ENCODE measurements at regions not wholly inside any gene's neighbourhood (a gene's known extent, or its start where the extent isn't known, plus 50 kb on each side); places are given as distances from the start of the nearest gene placed in this dataset.

- no peak overlapping the region for H2AFZ ChIP-seq (ENCODE audit: insufficient read depth, low read depth, low read length, poor library complexity, severe bottlenecking)
- no peak overlapping the region for H3K4me3 ChIP-seq (ENCODE audit: control extremely low read depth in 1 of 5, extremely low read depth in 1 of 5, insufficient read depth in 1 of 5, low read depth in 2 of 5, low read length in 4 of 5)
- ChIA-PET CTCF (no interaction called here), POLR2A (no interaction called here)
- H3K4me2 ChIP-seq (replicated peaks; ENCODE audit: low read depth, low read length, poor library complexity, severe bottlenecking) = no peak overlapping the region
- intact Hi-C loops (cut with micrococcal nuclease) = no loop called here
- no peaks in the 10 kb centered on the region for H3K4me1 ChIP-seq (ENCODE audit: control insufficient read depth in 2 of 2, insufficient read depth in 2 of 2, low read length in 2 of 2)
- TF ChIP-seq CTCF (IDR thresholded peaks at IDR 0.05) (no peak), EZH2 (IDR thresholded peaks at IDR 0.05; ENCODE audit: borderline replicate concordance, insufficient read depth, low read depth, low read length, poor library complexity, severe bottlenecking) (no peak)
- H3K79me2 ChIP-seq (ENCODE audit: control insufficient read depth, insufficient read depth, low read length) = no peaks in the 10 kb centered on the region
- H3K27ac ChIP-seq (ENCODE audit: low read length in 2 of 2) = no peak overlapping the region
- H3K27ac Mint-ChIP-seq = no peak overlapping the region
- no peak overlapping the region for H3K9ac ChIP-seq (ENCODE audit: low read length)
- no peaks in the 10 kb centered on the region for H3K36me3 ChIP-seq (replicated peaks in 1 of 2; ENCODE audit: control extremely low read depth in 1 of 2, control insufficient read depth in 1 of 2, extremely low read depth in 1 of 2, insufficient read depth in 2 of 2, low read length in 1 of 2)
- no peaks in the 10 kb centered on the region for H3K4me1 Mint-ChIP-seq
- ATAC-seq (ENCODE audit: low read depth) (no peak), DNase-seq (no peak)
- H3K9me3 ChIP-seq (ENCODE audit: control extremely low read depth in 1 of 3, control insufficient read depth in 2 of 3, insufficient read depth in 1 of 3, low read length in 2 of 3) = peaks cover 0 to 3% (median 0%) of the 10 kb centered on the region in 3 donors
- H3K27me3 ChIP-seq (replicated peaks in 1 of 4; ENCODE audit: control extremely low read depth in 1 of 4, control insufficient read depth in 3 of 4, insufficient read depth in 4 of 4, low read length in 3 of 4) = no peaks in the 10 kb centered on the region
- H3K4me3 Mint-ChIP-seq = no peak overlapping the region
- H3K9me3 Mint-ChIP-seq (ENCODE audit: insufficient read depth) = peaks cover 3% of the 10 kb centered on the region
- 71% methylated on average over 1 of the region's 3 CpGs for WGBS (ENCODE audit: insufficient coverage)
- no peaks in the 10 kb centered on the region for H3K27me3 Mint-ChIP-seq
- no peaks in the 10 kb centered on the region for H4K20me1 ChIP-seq (ENCODE audit: control insufficient read depth, insufficient read depth, low read length, poor library complexity, severe bottlenecking)
These were observed 286.3 kb upstream of the TMEFF2 start for GRCh38 chr2:192480984-192481383.

- H3K4me3 ChIP-seq (ENCODE audit: control extremely low read depth in 1 of 5, extremely low read depth in 1 of 5, insufficient read depth in 1 of 5, low read depth in 2 of 5, low read length in 4 of 5) = no peak overlapping the region
- no peaks in the 10 kb centered on the region for H3K27me3 Mint-ChIP-seq
- no peaks in the 10 kb centered on the region for H3K4me1 Mint-ChIP-seq
- H3K27me3 ChIP-seq (replicated peaks in 1 of 4; ENCODE audit: control extremely low read depth in 1 of 4, control insufficient read depth in 3 of 4, insufficient read depth in 4 of 4, low read length in 3 of 4) = no peaks in the 10 kb centered on the region
- WGBS (ENCODE audit: insufficient coverage) = 0% methylated on average over 1 of the region's 1 CpG
- H3K4me3 Mint-ChIP-seq = no peak overlapping the region
- no peak overlapping the region for H3K9ac ChIP-seq (ENCODE audit: low read length)
- ChIA-PET POLR2A (no interaction called here), CTCF (no interaction called here)
- DNase-seq (no peak), ATAC-seq (ENCODE audit: low read depth) (no peak)
- no peaks in the 10 kb centered on the region for H3K9me3 Mint-ChIP-seq (ENCODE audit: insufficient read depth)
- no peak for TF ChIP-seq EZH2 (IDR thresholded peaks at IDR 0.05; ENCODE audit: borderline replicate concordance, insufficient read depth, low read depth, low read length, poor library complexity, severe bottlenecking)
- TF ChIP-seq CTCF (IDR thresholded peaks at IDR 0.05) = no peak
- no peak overlapping the region for H2AFZ ChIP-seq (ENCODE audit: insufficient read depth, low read depth, low read length, poor library complexity, severe bottlenecking)
- no peaks in the 10 kb centered on the region for H4K20me1 ChIP-seq (ENCODE audit: control insufficient read depth, insufficient read depth, low read length, poor library complexity, severe bottlenecking)
- no peak overlapping the region for H3K27ac ChIP-seq (ENCODE audit: low read length in 2 of 2)
- H3K4me1 ChIP-seq (ENCODE audit: control insufficient read depth in 2 of 2, insufficient read depth in 2 of 2, low read length in 2 of 2) = no peaks in the 10 kb centered on the region
- H3K9me3 ChIP-seq (ENCODE audit: control extremely low read depth in 1 of 3, control insufficient read depth in 2 of 3, insufficient read depth in 1 of 3, low read length in 2 of 3) = peaks cover 0 to 3% (median 0%) of the 10 kb centered on the region in 3 donors
- intact Hi-C loops (cut with micrococcal nuclease) = no loop called here
- H3K27ac Mint-ChIP-seq = no peak overlapping the region
- H3K4me2 ChIP-seq (replicated peaks; ENCODE audit: low read depth, low read length, poor library complexity, severe bottlenecking) = no peak overlapping the region
- H3K79me2 ChIP-seq (ENCODE audit: control insufficient read depth, insufficient read depth, low read length) = no peaks in the 10 kb centered on the region
- H3K36me3 ChIP-seq (replicated peaks in 1 of 2; ENCODE audit: control extremely low read depth in 1 of 2, control insufficient read depth in 1 of 2, extremely low read depth in 1 of 2, insufficient read depth in 2 of 2, low read length in 1 of 2) = no peaks in the 10 kb centered on the region
These were observed 278.6 kb upstream of the TMEFF2 start for GRCh38 chr2:192473331-192473730.

Measured in B cell (primary cell).